GM21447 (cell line): ENCODE measurements at regions not wholly inside any gene's neighbourhood (a gene's known extent, or its start where the extent isn't known, plus 50 kb on each side); places are given as distances from the start of the nearest gene placed in this dataset.
A peak's percentile ranks its signal among the peaks of the same experiment; 100 is the strongest.

Source experiments
- ATAC-seq: cut with Tn5 transposase; IDR thresholded peaks from one replicate; pipeline ENCODE4 v1.9.1; 2021; ENCODE audit not compliant: unreplicated experiment

DNA sequence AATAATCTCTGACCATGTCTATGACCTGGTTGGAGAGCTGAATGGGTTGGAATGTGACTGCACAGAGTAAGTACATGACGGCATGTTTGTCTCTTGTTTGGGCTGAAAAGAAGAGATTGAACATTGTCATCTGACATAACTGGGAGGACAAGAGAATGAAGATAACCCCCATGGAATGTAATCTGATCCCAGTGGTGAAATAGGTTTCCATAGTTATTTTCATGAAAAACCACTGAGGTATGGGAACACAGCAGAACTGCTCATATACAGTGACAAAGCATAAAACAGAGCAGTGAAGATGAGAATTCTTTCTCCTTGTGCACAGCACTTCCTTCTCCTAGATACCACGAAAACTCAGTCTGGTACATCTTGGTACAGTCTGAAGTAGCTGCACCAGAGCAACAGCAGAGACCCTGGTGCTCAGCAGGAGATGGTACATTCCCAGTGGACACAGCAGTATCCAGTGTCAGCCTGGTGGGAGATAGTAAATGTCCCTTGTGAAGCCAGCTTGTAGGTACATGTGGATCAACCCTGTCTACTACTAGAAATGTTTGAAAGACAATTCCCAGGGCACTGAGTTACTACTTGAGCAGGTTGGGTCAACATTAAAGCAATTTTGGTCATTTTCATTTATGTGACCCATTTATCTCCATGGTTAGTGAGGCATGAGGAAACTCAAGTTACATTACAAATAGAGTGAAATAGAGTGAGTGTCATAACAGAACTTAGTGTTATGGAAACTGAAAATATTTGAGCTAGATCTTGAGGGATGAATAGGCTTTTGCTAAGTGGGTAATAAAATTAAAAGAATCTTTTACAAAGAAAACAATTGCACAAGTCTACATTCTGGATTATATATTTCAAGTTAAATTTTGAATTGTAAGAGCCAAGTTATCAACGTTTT, 178.3 kb downstream of the SUCNR1 start:
- peak; percentile 67 for ATAC-seq

DNA sequence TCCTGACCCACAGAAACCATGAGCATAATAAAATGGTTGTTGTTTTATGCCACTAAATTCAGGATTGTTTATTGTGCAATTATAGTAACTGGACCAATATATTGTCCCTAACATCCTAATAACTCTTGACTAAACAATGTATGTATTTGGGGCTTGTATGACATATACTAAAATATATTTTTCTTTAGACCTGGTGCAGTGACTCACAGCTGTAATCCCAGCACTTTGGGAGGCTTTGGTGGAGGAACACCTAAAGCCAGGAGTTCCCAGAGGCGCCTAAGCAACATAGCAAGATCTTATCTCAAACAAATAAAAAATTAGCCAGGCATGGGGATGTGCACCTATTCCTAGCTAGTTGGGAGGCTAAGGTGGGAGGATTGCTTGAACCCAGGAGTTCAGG, 180.4 kb downstream of the SUCNR1 start:
- no peak for ATAC-seq

DNA sequence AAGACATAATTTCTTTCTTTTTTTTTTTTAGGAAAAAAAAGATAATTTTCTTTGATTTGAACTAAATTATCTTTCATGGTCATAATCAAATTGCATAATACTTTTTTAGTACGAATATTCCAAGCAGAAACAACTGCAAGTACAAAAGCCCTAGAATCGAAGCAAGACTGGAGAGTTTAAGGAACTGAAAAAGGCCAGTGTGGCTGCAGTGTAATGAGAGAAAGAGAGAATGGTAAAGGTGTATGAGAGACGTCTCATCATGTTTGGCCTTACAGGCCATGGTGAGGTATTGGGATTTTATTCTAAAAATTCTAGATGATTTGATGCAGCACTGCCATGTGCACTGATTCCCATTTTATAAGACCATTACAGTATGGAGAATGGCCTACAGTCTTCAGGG, 180.9 kb downstream of the SUCNR1 start:
- no peak for ATAC-seq

DNA sequence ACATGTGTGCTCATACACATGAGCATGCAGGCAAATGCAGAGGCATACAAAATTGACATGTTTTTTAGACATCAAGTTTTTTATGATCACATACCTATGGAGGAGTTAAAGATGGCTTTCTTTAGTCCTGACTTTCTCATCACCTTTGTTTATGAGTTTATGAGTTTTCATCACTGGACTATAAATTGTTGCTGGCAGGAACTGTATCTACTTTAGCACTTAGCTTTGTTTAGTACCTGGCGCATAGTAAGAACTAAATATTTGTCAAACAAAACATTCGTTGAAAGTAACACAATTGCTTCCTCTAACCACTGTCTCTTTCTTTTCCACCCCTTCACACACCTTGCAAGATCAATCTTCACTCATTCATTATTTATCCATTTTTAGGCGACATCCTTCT, 182.6 kb downstream of the SUCNR1 start:
- no peak for ATAC-seq

DNA sequence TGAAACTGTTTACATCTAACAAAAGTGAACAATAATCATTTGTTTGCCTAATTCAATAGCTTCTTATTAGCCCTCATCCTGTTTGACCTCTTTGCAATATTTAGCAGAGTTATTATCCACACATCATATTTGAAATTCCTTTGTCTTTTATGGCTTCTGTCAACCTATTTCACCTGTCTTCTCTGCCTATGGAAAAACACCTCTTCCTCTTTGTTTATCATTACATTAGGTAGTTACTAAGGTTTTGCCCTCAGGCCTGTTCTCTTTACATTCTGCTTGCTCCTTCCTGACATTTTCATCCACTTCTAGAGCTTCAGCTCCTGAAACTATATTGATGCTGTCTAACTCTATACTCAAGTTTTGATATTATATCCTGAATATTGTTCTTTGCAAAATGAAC, 183.0 kb downstream of the SUCNR1 start:
- ATAC-seq: no peak

DNA sequence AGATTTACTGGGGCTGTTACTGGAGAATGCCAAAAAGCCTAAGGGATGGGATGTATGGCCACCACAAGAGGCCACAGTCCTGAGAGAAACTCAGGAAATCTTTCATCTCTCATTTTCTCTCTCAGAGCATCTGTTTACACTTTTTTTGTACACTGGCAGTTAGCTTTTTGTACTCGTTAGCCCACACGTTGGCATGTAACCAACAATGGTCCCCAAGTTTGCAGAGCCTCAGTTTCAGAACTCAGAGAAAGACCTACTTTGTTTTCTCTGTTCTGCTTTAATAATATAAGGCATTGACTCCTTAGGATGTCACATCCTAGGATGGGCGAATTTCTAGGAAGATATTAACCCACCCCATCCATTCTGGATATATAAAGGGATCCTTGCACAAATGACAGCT, 183.5 kb downstream of the SUCNR1 start:
- ATAC-seq: no peak

DNA sequence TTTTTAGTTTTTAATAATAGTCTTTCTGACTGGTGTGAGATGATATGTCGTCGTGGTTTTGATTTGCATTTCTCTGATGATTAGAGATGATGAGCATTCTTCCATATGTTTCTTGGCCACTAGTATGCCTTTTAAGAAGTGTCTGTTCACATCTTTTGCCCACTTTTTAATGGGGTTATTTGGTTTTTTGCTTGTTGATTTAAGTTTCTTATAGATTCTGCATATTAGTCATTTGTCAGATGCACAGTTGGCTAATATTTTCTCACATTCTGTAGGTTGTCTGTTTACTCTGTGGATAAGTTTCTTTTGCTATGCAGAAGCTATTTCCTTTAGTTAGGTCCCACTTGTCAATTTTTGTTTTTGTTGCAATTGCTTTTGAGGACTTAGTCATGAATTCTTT, 185.4 kb downstream of the SUCNR1 start:
- ATAC-seq: no peak

DNA sequence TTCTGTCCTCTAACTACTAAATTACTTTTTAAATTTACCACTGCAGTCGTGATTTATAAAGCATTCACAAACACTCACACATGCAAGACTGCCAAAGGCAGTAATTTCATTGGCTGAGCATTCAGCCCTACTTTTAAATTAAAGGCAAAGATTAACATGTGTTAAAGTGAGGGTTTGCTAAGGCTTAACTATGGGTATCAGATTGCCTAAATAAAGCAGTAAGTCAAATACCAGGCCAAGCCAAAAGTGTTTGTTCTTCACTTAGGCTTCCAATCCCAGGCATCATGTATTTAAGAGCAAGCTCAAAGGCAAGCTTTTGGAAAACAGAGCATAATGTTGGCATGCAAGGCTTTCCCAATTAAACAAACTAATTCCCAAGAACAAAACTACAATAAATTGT, 187.3 kb downstream of the SUCNR1 start:
- ATAC-seq: no peak

DNA sequence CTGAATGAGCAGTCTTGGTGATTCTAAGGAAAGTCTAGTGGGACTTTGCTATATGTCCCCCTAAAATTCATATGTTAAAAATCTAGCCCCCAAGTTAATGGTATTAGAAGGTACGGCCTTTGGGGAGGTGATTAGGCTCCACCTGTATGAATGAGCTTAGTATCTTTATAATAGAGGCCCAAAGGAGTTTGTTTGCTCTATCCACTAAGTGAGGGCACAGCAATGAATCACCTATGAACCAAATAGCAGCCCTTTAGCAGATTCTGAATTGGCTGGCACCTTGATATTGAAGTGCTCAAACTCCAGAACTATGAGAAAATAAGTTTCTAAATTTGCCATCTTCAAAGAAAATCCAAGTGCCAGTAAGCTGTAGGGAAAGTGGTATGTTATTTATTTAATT, 187.9 kb downstream of the SUCNR1 start:
- ATAC-seq: no peak

DNA sequence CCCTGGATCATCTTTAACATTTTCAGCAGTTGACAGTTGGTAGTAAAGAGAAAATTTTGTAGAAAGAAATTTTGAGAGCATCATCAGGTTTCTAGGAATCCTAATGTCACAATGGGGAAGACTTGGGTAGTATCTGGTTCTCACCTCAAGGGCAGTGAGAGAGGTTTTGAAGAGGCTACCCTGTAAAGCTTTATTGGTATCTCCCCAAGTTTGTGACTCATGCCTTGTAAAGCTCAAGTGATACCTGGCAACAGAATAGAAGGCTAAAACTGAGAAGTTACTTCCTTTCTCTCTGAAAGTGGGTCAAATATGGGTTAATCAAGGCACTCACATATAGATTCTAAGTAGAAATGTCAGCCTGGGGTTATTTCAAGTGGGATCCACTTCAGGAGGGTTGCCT, 196.4 kb downstream of the SUCNR1 start:
- no peak for ATAC-seq

DNA sequence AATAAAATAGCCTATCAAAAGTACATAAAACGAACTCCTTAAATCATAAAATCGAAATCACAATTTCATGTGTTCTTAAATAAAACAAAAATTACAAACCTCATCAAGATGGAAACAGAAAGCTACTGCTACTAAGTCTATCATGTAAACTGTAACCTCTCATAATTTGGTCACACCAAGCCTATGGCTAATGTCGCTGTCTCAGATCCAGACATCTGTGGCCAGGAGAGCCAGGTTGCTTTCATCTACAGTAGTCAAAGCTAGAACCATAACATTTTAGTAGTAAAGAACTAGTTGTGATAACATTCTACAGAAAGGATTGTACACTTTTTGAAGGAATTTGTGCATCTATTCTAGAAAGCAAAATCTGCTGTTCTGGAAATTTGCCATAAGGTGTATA, 197.4 kb upstream of the MBNL1 start:
- ATAC-seq: no peak

DNA sequence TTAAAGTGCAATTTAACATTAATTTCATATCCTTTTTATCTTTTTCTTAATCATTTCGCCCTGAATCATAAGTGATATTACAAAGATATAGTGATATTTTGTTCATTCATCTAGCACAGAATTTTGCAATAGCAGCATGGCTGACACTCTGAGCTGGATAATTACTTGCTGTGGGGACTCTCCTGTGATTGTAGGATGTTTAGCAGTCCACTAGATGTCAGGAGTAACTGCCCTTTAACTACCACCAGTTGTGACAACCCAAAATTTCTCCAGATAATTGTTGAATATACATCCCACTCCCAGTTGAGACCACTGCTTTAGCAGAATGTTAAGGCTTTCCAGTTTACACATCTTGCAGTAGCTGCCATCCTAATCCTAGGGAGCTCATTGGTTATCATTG, 196.8 kb upstream of the MBNL1 start:
- ATAC-seq: no peak

DNA sequence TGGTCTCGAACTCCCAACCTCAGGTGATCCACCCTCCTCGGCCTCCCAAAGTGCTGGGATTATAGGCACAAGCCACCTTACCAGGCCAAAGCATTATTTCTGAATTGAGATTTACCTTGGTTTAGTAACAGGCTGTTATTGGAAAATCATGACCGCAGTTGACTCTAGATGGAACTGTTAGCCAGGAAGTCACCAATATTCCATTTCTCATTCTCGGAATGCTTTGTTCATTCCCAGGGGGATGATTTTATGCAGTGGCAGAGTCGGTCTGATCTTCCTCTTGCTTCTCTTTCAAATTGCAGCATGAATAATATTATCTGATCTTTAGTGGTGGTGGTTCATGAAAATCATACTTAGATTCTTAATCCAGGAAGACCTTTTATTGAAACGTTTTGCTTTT, 195.5 kb upstream of the MBNL1 start:
- no peak for ATAC-seq

DNA sequence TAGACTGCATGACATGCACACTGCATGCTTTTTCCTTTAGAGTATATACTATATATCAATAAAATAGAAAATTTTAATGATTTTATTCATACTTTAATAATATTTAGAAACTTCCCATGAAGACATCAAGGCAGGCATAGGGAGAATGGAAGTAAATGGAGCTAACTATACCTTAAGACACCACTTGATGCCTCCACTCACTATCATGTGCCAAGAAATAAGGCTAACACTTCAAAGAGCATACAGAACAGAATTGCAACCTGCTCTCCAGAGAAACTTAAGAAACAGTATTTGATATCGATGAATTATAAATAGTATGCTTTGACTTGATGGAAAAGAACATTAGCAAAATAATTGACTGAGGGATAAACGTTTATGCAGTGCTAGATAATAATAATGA, 192.6 kb upstream of the MBNL1 start:
- ATAC-seq: no peak

DNA sequence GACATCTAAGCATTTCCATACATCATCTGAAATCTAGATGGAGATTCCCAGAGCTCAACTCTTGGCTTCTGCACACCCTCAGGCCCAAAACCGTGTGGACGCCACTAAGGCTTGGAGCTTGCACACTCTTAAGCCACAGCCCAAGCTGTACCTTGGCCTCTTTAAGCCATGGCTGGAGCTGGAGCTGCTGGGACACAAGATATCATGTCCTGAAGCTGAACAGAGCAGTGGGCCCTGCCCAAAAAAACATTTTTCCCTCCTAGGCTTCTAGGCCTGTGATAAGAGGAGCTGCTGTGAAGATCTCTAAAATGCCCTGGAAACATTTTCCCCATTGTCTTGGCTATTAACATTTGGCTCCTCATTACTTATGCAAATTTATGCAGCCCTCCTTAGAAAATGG, 188.7 kb upstream of the MBNL1 start:
- ATAC-seq: no peak

DNA sequence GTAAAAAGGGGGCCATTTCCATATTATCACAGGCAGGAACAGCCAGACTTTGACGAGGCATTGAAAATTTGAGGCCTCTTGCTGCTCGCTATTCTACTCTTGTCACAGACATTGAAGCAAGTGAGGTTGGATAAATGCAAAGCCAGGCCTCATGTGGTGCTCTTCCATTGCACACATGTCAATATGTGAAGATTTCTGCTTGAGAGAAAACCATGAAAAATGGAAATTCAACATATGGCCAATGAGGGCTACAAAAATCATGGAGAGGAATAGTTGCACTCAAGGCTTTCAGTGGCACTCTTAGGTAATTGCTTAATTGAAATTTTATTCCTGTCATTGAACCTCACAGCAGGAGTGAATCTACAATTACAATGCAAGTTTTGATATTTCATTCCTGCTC, 185.6 kb upstream of the MBNL1 start:
- ATAC-seq: no peak

DNA sequence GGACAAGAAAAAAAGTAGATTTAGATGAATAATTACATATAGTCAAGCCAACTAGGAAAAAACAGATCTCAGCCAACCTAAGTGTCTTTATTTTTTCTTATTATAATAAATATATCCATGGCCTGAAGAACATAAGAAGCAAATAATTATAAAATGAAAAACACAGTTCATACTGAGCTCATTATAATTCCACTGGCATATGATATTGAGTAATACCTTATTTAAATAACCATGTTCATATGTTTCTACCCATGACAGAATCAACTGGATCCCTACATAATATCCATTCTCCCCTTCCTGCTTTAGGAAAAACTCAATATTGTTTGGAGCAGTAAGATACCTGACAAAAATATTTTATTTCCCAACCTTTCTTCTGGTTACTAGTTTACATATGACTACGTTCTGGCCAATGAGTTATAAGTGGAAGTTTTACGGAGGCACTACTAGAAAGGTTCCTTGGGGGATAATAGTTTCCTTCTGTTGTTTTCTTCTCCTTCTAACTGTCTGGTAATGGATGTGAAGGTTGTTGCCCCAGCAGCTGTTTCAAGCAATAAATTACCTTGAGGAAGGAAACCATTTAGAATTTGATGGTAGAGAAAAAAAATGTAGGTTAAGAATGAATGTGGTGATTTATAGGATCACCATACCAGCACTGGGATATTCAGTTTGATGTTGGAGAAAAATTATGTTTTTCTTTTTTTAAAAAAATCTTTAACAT, 184.1 kb upstream of the MBNL1 start:
- no peak for ATAC-seq

DNA sequence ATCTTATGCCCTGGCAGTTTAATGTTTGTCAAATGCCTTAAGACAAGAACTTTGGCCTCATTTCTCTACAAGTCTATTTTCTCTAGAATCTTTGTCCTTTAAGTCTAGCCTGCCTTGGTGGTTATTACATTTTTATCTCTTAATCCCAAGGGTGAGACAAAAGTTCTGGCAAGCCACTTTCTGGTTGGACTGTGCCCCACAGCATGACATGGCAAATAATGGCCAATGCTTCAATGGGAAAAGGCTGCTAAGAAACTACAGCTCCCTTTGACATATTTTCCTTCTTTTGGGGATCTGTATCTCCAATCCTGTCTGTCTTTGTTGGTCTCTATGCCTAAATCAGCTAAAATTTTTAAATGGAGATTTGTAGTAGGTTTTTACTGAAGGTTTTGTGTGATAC, 181.6 kb upstream of the MBNL1 start:
- no peak for ATAC-seq

DNA sequence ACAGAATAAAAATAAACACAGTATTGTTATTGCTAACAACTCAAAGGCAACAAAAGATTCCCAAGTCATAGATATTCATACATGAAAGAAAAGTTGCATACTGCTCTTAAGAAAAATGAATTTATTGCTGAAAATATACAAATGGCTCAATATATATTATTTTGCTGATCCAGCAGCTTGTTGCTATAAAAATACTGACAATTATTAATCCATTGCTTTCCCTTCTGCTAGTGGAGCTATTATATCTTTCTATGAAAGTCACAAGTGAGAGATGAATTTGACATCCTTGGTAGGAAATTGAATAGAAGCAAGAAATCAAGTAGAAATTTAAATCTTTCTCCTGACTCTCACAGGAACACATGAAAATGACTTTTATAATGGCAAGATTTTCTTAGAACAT, 179.2 kb upstream of the MBNL1 start:
- ATAC-seq: no peak

DNA sequence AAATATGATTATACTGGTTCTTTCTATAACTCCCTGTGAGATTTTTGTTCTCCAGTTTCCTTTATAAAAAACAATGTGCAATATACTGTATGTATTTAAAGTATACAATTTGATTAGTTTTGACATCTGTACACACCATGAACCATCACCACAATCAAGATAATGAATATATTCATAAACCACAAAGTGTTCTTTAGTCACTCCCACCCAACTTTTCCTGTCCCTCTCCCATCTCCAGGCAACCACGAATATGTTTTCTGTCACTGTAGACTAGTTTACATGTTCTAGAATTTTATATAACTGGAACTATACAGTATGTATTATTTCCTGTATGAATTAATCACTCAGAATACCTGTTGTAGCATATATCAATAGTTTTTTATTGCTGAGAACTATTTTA, 177.0 kb upstream of the MBNL1 start:
- ATAC-seq: no peak

DNA sequence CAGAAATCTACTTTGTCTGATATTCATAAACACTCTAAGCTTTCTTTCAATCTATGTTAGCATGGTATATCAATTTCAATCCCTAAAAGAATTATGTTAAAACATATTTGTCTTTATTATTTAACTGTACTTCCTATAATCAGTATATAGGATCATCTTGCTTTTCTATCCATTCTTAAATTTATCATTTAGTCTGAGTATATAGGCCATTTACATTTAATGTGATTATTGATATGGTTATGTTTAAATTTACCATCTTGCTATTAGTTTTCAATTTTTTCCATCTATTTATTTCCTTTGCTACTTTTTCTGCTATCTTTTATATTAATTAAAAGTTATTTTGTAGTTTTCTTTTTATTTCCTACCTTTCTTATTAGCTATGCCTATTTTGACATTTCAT, 174.8 kb upstream of the MBNL1 start:
- no peak for ATAC-seq

DNA sequence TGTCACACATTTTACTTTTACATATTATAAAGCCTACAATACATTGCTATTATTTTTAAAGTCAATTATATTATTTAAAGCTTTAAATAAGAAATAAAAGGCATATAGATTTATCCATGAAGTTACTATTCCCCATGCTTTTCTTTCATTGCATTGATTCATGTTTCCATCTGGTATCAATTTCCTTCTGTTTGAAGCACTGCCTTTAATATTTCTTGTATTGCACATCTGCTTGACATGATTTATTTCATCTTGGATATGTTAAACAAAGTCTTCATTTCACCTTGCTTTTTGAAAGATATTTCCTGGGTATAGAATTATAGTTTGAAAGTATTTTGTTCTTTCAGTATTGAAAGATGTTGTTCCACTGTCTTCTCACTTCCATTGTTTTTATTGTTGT, 174.3 kb upstream of the MBNL1 start:
- no peak for ATAC-seq

DNA sequence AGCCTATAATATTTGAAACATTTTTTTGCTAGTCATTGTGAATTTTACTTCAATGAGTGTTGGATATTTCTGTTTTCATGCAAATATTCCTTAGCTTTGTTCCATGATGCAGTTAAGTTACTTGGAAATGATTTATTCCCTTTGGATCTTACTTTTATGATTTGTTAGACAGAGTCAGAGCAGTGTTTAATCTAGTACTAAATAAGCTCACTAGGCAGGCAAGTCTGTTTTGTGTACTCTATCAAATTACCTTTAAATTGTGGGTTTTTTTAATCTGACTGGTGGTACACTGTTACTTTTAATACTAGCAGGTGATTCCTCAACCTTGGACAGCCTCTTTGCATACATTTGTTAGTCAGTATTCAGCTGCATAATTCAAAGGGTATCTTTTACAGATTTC, 173.3 kb upstream of the MBNL1 start:
- ATAC-seq: no peak
